Neural progenitor cell (in vitro differentiated cells): ENCODE measurements at regions not wholly inside any gene's neighbourhood (a gene's known extent, or its start where the extent isn't known, plus 50 kb on each side); places are given as distances from the start of the nearest gene placed in this dataset.

Source experiments
- EZH2 ChIP-seq: fragments of 200-600 bp; sonication (generic); IDR thresholded peaks from 2 replicates; pipeline ENCODE4 v1.6.1; 2017; ENCODE audit warnings: antibody characterized with exemption, mild to moderate bottlenecking, moderate library complexity
- EZH2phosphoT487 ChIP-seq: fragments of 200-600 bp; sonication (generic); IDR thresholded peaks from 2 replicates; pipeline ENCODE4 v1.6.1; 2017; ENCODE audit warnings: antibody characterized with exemption
- TF ChIP-seq, protein P1 (sequence below): fragments of 200-600 bp; sonication (generic); IDR thresholded peaks from 2 replicates; pipeline ENCODE4 v1.5.1; 2017; ENCODE audit warnings: antibody characterized with exemption, mild to moderate bottlenecking

DNA sequence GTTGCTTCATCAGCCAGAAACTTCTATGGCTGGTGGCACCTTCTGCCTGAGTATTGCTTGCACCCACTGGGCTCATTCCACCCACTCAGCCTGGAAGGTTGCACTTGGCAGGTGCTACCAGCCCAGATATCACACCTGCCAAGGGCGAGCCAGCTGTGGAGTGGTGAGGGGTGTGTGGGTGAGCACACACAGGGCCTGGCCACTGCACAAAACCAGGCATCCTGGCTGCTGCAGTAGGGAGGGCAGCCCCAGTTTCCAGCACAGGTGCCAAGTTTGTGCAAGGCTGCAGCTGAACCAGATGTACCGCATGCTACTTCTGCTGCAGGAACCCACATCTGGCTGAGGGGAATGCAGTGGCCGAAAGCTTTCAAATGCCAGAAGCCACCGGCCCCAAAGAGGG lies 1147.8 kb downstream of the FSCB start:
- TF ChIP-seq, protein P1, sequence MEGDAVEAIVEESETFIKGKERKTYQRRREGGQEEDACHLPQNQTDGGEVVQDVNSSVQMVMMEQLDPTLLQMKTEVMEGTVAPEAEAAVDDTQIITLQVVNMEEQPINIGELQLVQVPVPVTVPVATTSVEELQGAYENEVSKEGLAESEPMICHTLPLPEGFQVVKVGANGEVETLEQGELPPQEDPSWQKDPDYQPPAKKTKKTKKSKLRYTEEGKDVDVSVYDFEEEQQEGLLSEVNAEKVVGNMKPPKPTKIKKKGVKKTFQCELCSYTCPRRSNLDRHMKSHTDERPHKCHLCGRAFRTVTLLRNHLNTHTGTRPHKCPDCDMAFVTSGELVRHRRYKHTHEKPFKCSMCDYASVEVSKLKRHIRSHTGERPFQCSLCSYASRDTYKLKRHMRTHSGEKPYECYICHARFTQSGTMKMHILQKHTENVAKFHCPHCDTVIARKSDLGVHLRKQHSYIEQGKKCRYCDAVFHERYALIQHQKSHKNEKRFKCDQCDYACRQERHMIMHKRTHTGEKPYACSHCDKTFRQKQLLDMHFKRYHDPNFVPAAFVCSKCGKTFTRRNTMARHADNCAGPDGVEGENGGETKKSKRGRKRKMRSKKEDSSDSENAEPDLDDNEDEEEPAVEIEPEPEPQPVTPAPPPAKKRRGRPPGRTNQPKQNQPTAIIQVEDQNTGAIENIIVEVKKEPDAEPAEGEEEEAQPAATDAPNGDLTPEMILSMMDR: no peak
- TF ChIP-seq EZH2phosphoT487 (no peak), EZH2 (no peak)
